GM12892 (cell line): ENCODE measurements at regions not wholly inside any gene's neighbourhood (a gene's known extent, or its start where the extent isn't known, plus 50 kb on each side); places are given as distances from the start of the nearest gene placed in this dataset.
"Not testable (repeated sequence)": the region's sequence is repeated elsewhere in the genome, so short reads cannot be mapped to it uniquely, and the experiment has no call there.

Experiments used
- DNase-seq: peaks from one replicate; pipeline ENCODE4 v3.0.0; 2011; ENCODE audit not compliant: insufficient read length
- FAIRE-seq: peaks from 2 replicates; lab custom pipeline; 2011; peaks lifted over from hg19 to GRCh38; lab: Jason Lieb, UNC
- POLR2A ChIP-seq: IDR thresholded peaks from 2 replicates; pipeline ENCODE4 v1.6.1; 2011; ENCODE audit warnings: low read depth, low read length, control low read depth
- POLR2AphosphoS5 ChIP-seq: IDR thresholded peaks from 2 replicates; pipeline ENCODE4 v1.6.1; 2011; ENCODE audit warnings: low read depth, low read length, control low read depth
- TAF1 ChIP-seq: IDR thresholded peaks from 2 replicates; pipeline ENCODE4 v1.6.1; 2011; ENCODE audit warnings: low read depth, mild to moderate bottlenecking, control low read depth, low read length, borderline replicate concordance

- no peak for FAIRE-seq
Observed at GRCh38 chr2:198293281-198293680, 488.9 kb downstream of the PLCL1 start.

GRCh38 chr2:198289811-198290210, 485.4 kb downstream of the PLCL1 start:
- TF ChIP-seq TAF1, result no peak
- TF ChIP-seq POLR2A, result no peak
- no peak for TF ChIP-seq POLR2AphosphoS5
- FAIRE-seq, result no peak
- DNase-seq, result no peak

More at GRCh38 chr2:198293281-198293680, 488.9 kb downstream of the PLCL1 start:
- TF ChIP-seq POLR2AphosphoS5 (no peak), TAF1 (no peak), POLR2A (no peak)
- no peak for DNase-seq

- TF ChIP-seq POLR2AphosphoS5, result no peak
- no peak for TF ChIP-seq TAF1
- no peak for TF ChIP-seq POLR2A
- DNase-seq (no peak), FAIRE-seq (no peak)
Observed at GRCh38 chr2:198287706-198288105, 483.3 kb downstream of the PLCL1 start.

GRCh38 chr2:198285216-198285615, 480.8 kb downstream of the PLCL1 start:
- TF ChIP-seq POLR2A (no peak), TAF1 (no peak), POLR2AphosphoS5 (no peak)
- DNase-seq (no peak), FAIRE-seq (no peak)

GRCh38 chr2:198283146-198283545, 478.8 kb downstream of the PLCL1 start:
- FAIRE-seq, result no peak
- no peak for TF ChIP-seq POLR2AphosphoS5
- no peak for TF ChIP-seq POLR2A
- TF ChIP-seq TAF1, result no peak
- DNase-seq, result no peak

- DNase-seq (no peak), FAIRE-seq (no peak)
- TF ChIP-seq TAF1 (no peak), POLR2AphosphoS5 (no peak), POLR2A (no peak)
Observed at GRCh38 chr2:198282061-198282460, 477.7 kb downstream of the PLCL1 start.

- DNase-seq (no peak), FAIRE-seq (no peak)
- no peak for TF ChIP-seq TAF1
- TF ChIP-seq POLR2AphosphoS5, result no peak
- no peak for TF ChIP-seq POLR2A
Observed at GRCh38 chr2:198280145-198280544, 475.8 kb downstream of the PLCL1 start.

- TF ChIP-seq POLR2A (no peak), POLR2AphosphoS5 (no peak), TAF1 (no peak)
- DNase-seq (no peak), FAIRE-seq (no peak)
Observed at GRCh38 chr2:198279026-198279425, 474.6 kb downstream of the PLCL1 start.

GRCh38 chr2:198277181-198277580, 472.8 kb downstream of the PLCL1 start:
- FAIRE-seq, result no peak
- DNase-seq, result no peak
- TF ChIP-seq TAF1, result no peak
- TF ChIP-seq POLR2AphosphoS5, result no peak
- TF ChIP-seq POLR2A, result no peak

GRCh38 chr2:198273660-198274059, 469.3 kb downstream of the PLCL1 start:
- TF ChIP-seq POLR2A, result no peak
- no peak for TF ChIP-seq TAF1
- TF ChIP-seq POLR2AphosphoS5, result no peak
- DNase-seq (no peak), FAIRE-seq (no peak)

GRCh38 chr2:198270157-198270556, 465.8 kb downstream of the PLCL1 start:
- not testable (repeated sequence) for DNase-seq, FAIRE-seq

GRCh38 chr2:198268519-198268918, 464.1 kb downstream of the PLCL1 start:
- no peak for TF ChIP-seq TAF1
- TF ChIP-seq POLR2A, result no peak
- no peak for TF ChIP-seq POLR2AphosphoS5
- FAIRE-seq, result no peak

GRCh38 chr2:198259496-198259895, 455.1 kb downstream of the PLCL1 start:
- no peak for DNase-seq
- no peak for FAIRE-seq
- no peak for TF ChIP-seq POLR2A
- no peak for TF ChIP-seq TAF1
- no peak for TF ChIP-seq POLR2AphosphoS5

More at GRCh38 chr2:198268519-198268918, 464.1 kb downstream of the PLCL1 start:
- DNase-seq, result no peak
